ENCODE measurements at regions not wholly inside any gene's neighbourhood (a gene's known extent, or its start where the extent isn't known, plus 50 kb on each side); places are given as distances from the start of the nearest gene placed in this dataset.

- Histone ChIP-seq H3K4me3 (ENCODE audit: control insufficient read depth in 2 of 3, extremely low read depth in 1 of 3, insufficient read depth in 2 of 3, low read depth in 1 of 3, low read length in 3 of 3) (no peak overlapping the region), H3K79me2 (ENCODE audit: control insufficient read depth, insufficient read depth, low read length) (no peaks in the 10 kb centered on the region), H3K27me3 (ENCODE audit: control insufficient read depth, extremely low read depth, insufficient read depth, low read length) (no peaks in the 10 kb centered on the region), H3K27ac (ENCODE audit: control insufficient read depth, insufficient read depth, low read length) (no peak overlapping the region), H3K9me1 (ENCODE audit: control insufficient read depth, extremely low read depth, insufficient read depth, low read length) (no peaks in the 10 kb centered on the region), H3K36me3 (ENCODE audit: control insufficient read depth in 2 of 2, extremely low read depth in 1 of 2, insufficient read depth in 2 of 2, low read length in 2 of 2) (no peaks in the 10 kb centered on the region), H3K4me2 (ENCODE audit: control insufficient read depth, extremely low read depth, insufficient read depth, low read depth, low read length) (no peak overlapping the region), H3K4me1 (ENCODE audit: control insufficient read depth, extremely low read depth, insufficient read depth, low read length) (no peaks in the 10 kb centered on the region), H3K9me3 (ENCODE audit: control insufficient read depth, low read depth, low read length) (no peaks in the 10 kb centered on the region), H2AFZ (ENCODE audit: control insufficient read depth, low read length) (no peak overlapping the region), H3K9ac (ENCODE audit: control insufficient read depth, extremely low read depth, insufficient read depth, low read length) (no peak overlapping the region), H4K20me1 (ENCODE audit: control insufficient read depth, extremely low read depth, insufficient read depth, low read length) (no peaks in the 10 kb centered on the region)
- DNase-seq (ENCODE audit: low read depth, low spot score) (no peak), FAIRE-seq (no peak)
- TF ChIP-seq CTCF (optimal IDR thresholded peaks at IDR 0.05 in 1 of 3, IDR thresholded peaks at IDR 0.05 in 1 of 3, conservative IDR thresholded peaks at IDR 0.05 in 1 of 3; ENCODE audit: extremely low read depth in 1 of 3, insufficient read depth in 2 of 3, low read length in 3 of 3) (no peak), EZH2 (IDR thresholded peaks at IDR 0.05; ENCODE audit: low read length) (no peak)
- dilution Hi-C loops (cut with MboI; ENCODE audit: extremely low pct_ligation_motif_present, low sequenced_read_pairs) = no loop called here
Observed at GRCh38 chr1:95451904-95452303, 217.9 kb downstream of the RWDD3 start.

DNA sequence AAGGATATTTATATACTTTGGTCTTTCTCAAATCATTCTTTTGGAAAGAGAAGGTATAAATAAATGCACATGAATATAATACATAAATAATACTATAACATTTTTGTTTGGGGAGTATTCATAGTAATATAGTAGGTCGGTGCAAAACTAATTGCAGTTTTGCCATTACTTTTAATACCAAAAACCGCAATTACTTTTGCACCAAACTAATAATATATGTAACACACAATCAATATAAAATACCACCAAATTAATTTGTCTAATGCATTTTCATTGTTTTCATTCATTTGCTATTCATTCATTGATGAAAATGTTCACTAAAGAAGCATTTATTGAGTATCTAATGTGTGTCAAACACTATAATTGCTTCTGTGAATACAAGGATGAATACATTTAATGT lies 219.0 kb downstream of the RWDD3 start:
- H3K4me3 ChIP-seq (ENCODE audit: control insufficient read depth in 2 of 3, extremely low read depth in 1 of 3, insufficient read depth in 2 of 3, low read depth in 1 of 3, low read length in 3 of 3) = no peak overlapping the region
- no peak overlapping the region for H3K4me2 ChIP-seq (ENCODE audit: control insufficient read depth, extremely low read depth, insufficient read depth, low read depth, low read length)
- no peak overlapping the region for H3K9ac ChIP-seq (ENCODE audit: control insufficient read depth, extremely low read depth, insufficient read depth, low read length)
- H3K4me1 ChIP-seq (ENCODE audit: control insufficient read depth, extremely low read depth, insufficient read depth, low read length) = no peaks in the 10 kb centered on the region
- H3K9me3 ChIP-seq (ENCODE audit: control insufficient read depth, low read depth, low read length) = no peaks in the 10 kb centered on the region
- H3K9me1 ChIP-seq (ENCODE audit: control insufficient read depth, extremely low read depth, insufficient read depth, low read length) = no peaks in the 10 kb centered on the region
- H3K36me3 ChIP-seq (ENCODE audit: control insufficient read depth in 2 of 2, extremely low read depth in 1 of 2, insufficient read depth in 2 of 2, low read length in 2 of 2) = no peaks in the 10 kb centered on the region
- FAIRE-seq (no peak), DNase-seq (ENCODE audit: low read depth, low spot score) (no peak)
- dilution Hi-C loops (cut with MboI; ENCODE audit: extremely low pct_ligation_motif_present, low sequenced_read_pairs) = no loop called here
- TF ChIP-seq EZH2 (IDR thresholded peaks at IDR 0.05; ENCODE audit: low read length) (no peak), CTCF (optimal IDR thresholded peaks at IDR 0.05 in 1 of 3, IDR thresholded peaks at IDR 0.05 in 1 of 3, conservative IDR thresholded peaks at IDR 0.05 in 1 of 3; ENCODE audit: extremely low read depth in 1 of 3, insufficient read depth in 2 of 3, low read length in 3 of 3) (no peak)
- H3K27ac ChIP-seq (ENCODE audit: control insufficient read depth, insufficient read depth, low read length) = no peak overlapping the region
- no peaks in the 10 kb centered on the region for H3K79me2 ChIP-seq (ENCODE audit: control insufficient read depth, insufficient read depth, low read length)
- H4K20me1 ChIP-seq (ENCODE audit: control insufficient read depth, extremely low read depth, insufficient read depth, low read length) = no peaks in the 10 kb centered on the region
- H2AFZ ChIP-seq (ENCODE audit: control insufficient read depth, low read length) = no peak overlapping the region
- no peaks in the 10 kb centered on the region for H3K27me3 ChIP-seq (ENCODE audit: control insufficient read depth, extremely low read depth, insufficient read depth, low read length)

Measured in keratinocyte (primary cell).